H1 (cell line): ENCODE measurements at regions not wholly inside any gene's neighbourhood (a gene's known extent, or its start where the extent isn't known, plus 50 kb on each side); places are given as distances from the start of the nearest gene placed in this dataset.

ENCODE experiments used
- CTCF ChIA-PET: fragments of 300-600 bp; sonication (Branson Sonifier 250); formaldehyde crosslinking; loops from one replicate; lab custom pipeline; 2021; ENCODE audit not compliant: partially characterized antibody; lab: Charles Lee
- POLR2A ChIA-PET: fragments of 300-600 bp; sonication (Branson Sonifier 250); formaldehyde crosslinking; loops from one replicate; lab custom pipeline; 2021; ENCODE audit warnings: inconsistent platforms; ENCODE audit not compliant: partially characterized antibody; lab: Charles Lee
- DNase-seq, 2 experiments: peaks; one replicate each; pipeline versions ENCODE4 v3.0.0 to v3.0.0-alpha.2; 2010 to 2022; ENCODE audit warnings: low spot score in 2 of 2, low read depth in 1 of 2, mixed read lengths in 1 of 2
- FAIRE-seq: peaks from 2 replicates; lab custom pipeline; 2011; peaks lifted over from hg19 to GRCh38; lab: Jason Lieb, UNC
- H2AFZ ChIP-seq: 2 replicates; pipeline ENCODE4 v1.8.1; 2012; ENCODE audit warnings: low read length, inconsistent platforms
- H2AK5ac ChIP-seq: 2 replicates; pipeline ENCODE4 v1.6.1; 2013; ENCODE audit warnings: low read depth, low read length
- H2BK120ac ChIP-seq: replicated peaks from 2 replicates; pipeline ENCODE3; 2013; ENCODE audit warnings: low read depth, low read length, inconsistent platforms
- H2BK12ac ChIP-seq: 2 replicates; pipeline ENCODE4 v1.6.1; 2013; ENCODE audit warnings: low read depth, low read length
- H2BK15ac ChIP-seq: 2 replicates; pipeline ENCODE4 v1.6.1; 2013; ENCODE audit warnings: low read length
- H2BK20ac ChIP-seq: 2 replicates; pipeline ENCODE4 v1.6.1; 2013; ENCODE audit warnings: low read length
- H2BK5ac ChIP-seq: 2 replicates; pipeline ENCODE4 v1.6.1; 2013; ENCODE audit warnings: low read depth, low read length
- H3K14ac ChIP-seq: 2 replicates; pipeline ENCODE4 v1.6.1; 2013; ENCODE audit warnings: inconsistent platforms; ENCODE audit not compliant: insufficient read length
- H3K18ac ChIP-seq: 2 replicates; pipeline ENCODE4 v1.6.1; 2013; ENCODE audit warnings: low read length; ENCODE audit errors: extremely low read depth
- H3K23ac ChIP-seq: 2 replicates; pipeline ENCODE4 v1.6.1; 2013; ENCODE audit warnings: inconsistent platforms; ENCODE audit not compliant: insufficient read length
- H3K23me2 ChIP-seq: 2 replicates; pipeline ENCODE4 v1.6.1; 2013; ENCODE audit warnings: low read depth, low read length
- H3K27ac ChIP-seq: 2 replicates; pipeline ENCODE4 v1.6.1; 2011; ENCODE audit warnings: low read depth, low read length, inconsistent platforms
- H3K27me3 ChIP-seq, 4 experiments: replicated peaks in 1 of 4; 1 replicate in 1 of 4; 2 replicates in 3 of 4; pipeline versions ENCODE4 v1.6.1 to v1.8.1; 2011 to 2013; ENCODE audit warnings: low read length in 3 of 4, mild to moderate bottlenecking in 3 of 4, inconsistent platforms in 2 of 4, mixed read lengths in 2 of 4, moderate library complexity in 1 of 4; ENCODE audit not compliant: control insufficient read depth in 3 of 4, insufficient read depth in 3 of 4; ENCODE audit errors: extremely low read depth in 1 of 4
- H3K36me3 ChIP-seq, 4 experiments: 2 replicates each; pipeline versions ENCODE4 v1.6.1 to v1.8.1; 2011 to 2013; ENCODE audit warnings: mild to moderate bottlenecking in 4 of 4, low read length in 3 of 4, moderate library complexity in 2 of 4, control low read depth in 1 of 4, inconsistent platforms in 1 of 4; ENCODE audit not compliant: insufficient read depth in 4 of 4, control insufficient read depth in 2 of 4
- H3K4ac ChIP-seq: replicated peaks from 2 replicates; pipeline ENCODE3; 2013; ENCODE audit warnings: low read length, low read depth, mixed read lengths, inconsistent platforms; ENCODE audit not compliant: insufficient read length
- H3K4me1 ChIP-seq, 4 experiments: replicated peaks in 1 of 4; 1 replicate in 1 of 4; 2 replicates in 3 of 4; pipeline versions ENCODE4 v1.6.1 to v1.8.1; 2011 to 2013; ENCODE audit warnings: low read length in 3 of 4, inconsistent platforms in 2 of 4, mixed read lengths in 1 of 4; ENCODE audit not compliant: insufficient read depth in 4 of 4, control insufficient read depth in 3 of 4
- H3K4me2 ChIP-seq, 2 experiments: 2 replicates each; pipeline versions ENCODE4 v1.6.1 to v1.8.1; 2011 to 2013; ENCODE audit warnings: low read depth in 2 of 2, low read length in 2 of 2, control low read depth in 1 of 2, inconsistent platforms in 1 of 2, mild to moderate bottlenecking in 1 of 2; ENCODE audit not compliant: insufficient read depth in 1 of 2
- H3K4me3 ChIP-seq, 4 experiments: fragments of 200-600, 300-600 bp in 1 of 4; sonication (generic), shearing (Covaris generic), sonication (Bioruptor Twin) in 1 of 4; 2 replicates each; pipeline versions ENCODE4 v1.5.1 to v1.8.1; 2011 to 2016; ENCODE audit warnings: low read length in 4 of 4, low read depth in 3 of 4, control low read depth in 2 of 4, inconsistent platforms in 2 of 4, mild to moderate bottlenecking in 2 of 4, mixed read lengths in 1 of 4, moderate library complexity in 1 of 4; ENCODE audit not compliant: insufficient read depth in 2 of 4; ENCODE audit errors: extremely low read depth in 1 of 4
- H3K56ac ChIP-seq: replicated peaks from 2 replicates; pipeline ENCODE3; 2013; ENCODE audit warnings: low read depth, mild to moderate bottlenecking, mixed read lengths, low read length, inconsistent platforms; ENCODE audit not compliant: insufficient read length
- H3K79me1 ChIP-seq: 2 replicates; pipeline ENCODE4 v1.6.1; 2013; ENCODE audit warnings: low read depth, low read length, control low read depth
- H3K79me2 ChIP-seq, 2 experiments: 2 replicates each; pipeline versions ENCODE4 v1.6.1 to v1.8.1; 2012 to 2013; ENCODE audit warnings: low read length in 2 of 2, mild to moderate bottlenecking in 2 of 2, inconsistent platforms in 1 of 2; ENCODE audit not compliant: insufficient read depth in 2 of 2, control insufficient read depth in 1 of 2
- H3K9ac ChIP-seq, 4 experiments: replicated peaks in 1 of 4; 1 replicate in 1 of 4; 2 replicates in 3 of 4; pipeline versions ENCODE4 v1.6.1 to v1.8.1; 2011 to 2013; ENCODE audit warnings: low read depth in 3 of 4, low read length in 3 of 4, control low read depth in 2 of 4, mild to moderate bottlenecking in 2 of 4, moderate library complexity in 2 of 4, inconsistent platforms in 1 of 4; ENCODE audit errors: extremely low read depth in 1 of 4
- H3K9me3 ChIP-seq, 2 experiments: 2 replicates each; pipeline versions ENCODE4 v1.6.1 to v1.8.1; 2012 to 2013; ENCODE audit warnings: mild to moderate bottlenecking in 2 of 2, moderate library complexity in 2 of 2, control low read depth in 1 of 2, inconsistent platforms in 1 of 2, low read depth in 1 of 2, low read length in 1 of 2, mixed read lengths in 1 of 2; ENCODE audit not compliant: insufficient read depth in 2 of 2
- H4K20me1 ChIP-seq, 2 experiments: replicated peaks in 1 of 2; 2 replicates each; pipeline versions ENCODE3 to v1.8.1; 2011 to 2013; ENCODE audit warnings: inconsistent platforms in 2 of 2, low read length in 2 of 2, mild to moderate bottlenecking in 1 of 2; ENCODE audit not compliant: insufficient read depth in 2 of 2, control insufficient read depth in 1 of 2
- H4K5ac ChIP-seq: 2 replicates; pipeline ENCODE4 v1.6.1; 2013; ENCODE audit warnings: low read length, low read depth, mixed read lengths, inconsistent platforms; ENCODE audit not compliant: insufficient read length
- H4K8ac ChIP-seq: 2 replicates; pipeline ENCODE4 v1.8.0; 2013; ENCODE audit warnings: mild to moderate bottlenecking, moderate library complexity, low read length, inconsistent platforms; ENCODE audit not compliant: insufficient read depth; ENCODE audit errors: extremely low read depth
- H4K91ac ChIP-seq: replicated peaks from 2 replicates; pipeline ENCODE3; 2013; ENCODE audit warnings: low read length, mixed read lengths, inconsistent platforms; ENCODE audit not compliant: insufficient read length
- CREB1 ChIP-seq: IDR thresholded peaks from 2 replicates; pipeline ENCODE4 v1.6.1; 2012; ENCODE audit warnings: inconsistent platforms
- CTBP2 ChIP-seq: IDR thresholded peaks from 2 replicates; pipeline ENCODE4 v1.7.0; 2011; ENCODE audit warnings: borderline replicate concordance, mild to moderate bottlenecking, moderate library complexity, mixed read lengths, low read length; ENCODE audit not compliant: insufficient read depth, insufficient read length
- E2F6 ChIP-seq: IDR thresholded peaks from 2 replicates; pipeline ENCODE4 v1.6.1; 2012; ENCODE audit warnings: inconsistent platforms
- EZH2 ChIP-seq: fragments of 200-600 bp; sonication (generic); IDR thresholded peaks from 2 replicates; pipeline ENCODE4 v1.7.1; 2012; ENCODE audit warnings: low read depth, mild to moderate bottlenecking, moderate library complexity, low read length, inconsistent platforms; ENCODE audit not compliant: severe bottlenecking
- JUND ChIP-seq: IDR thresholded peaks from 2 replicates; pipeline ENCODE4 v1.6.1; 2011; ENCODE audit warnings: mild to moderate bottlenecking, improper control_type of control experiment, low read length
- MAFK ChIP-seq: IDR thresholded peaks from 2 replicates; pipeline ENCODE4 v1.6.1; 2012; ENCODE audit warnings: low read depth, mild to moderate bottlenecking, improper control_type of control experiment, low read length
- MAX ChIP-seq: IDR thresholded peaks from 2 replicates; pipeline ENCODE4 v1.6.1; 2012; ENCODE audit warnings: inconsistent platforms
- POLR2AphosphoS5 ChIP-seq: IDR thresholded peaks from 2 replicates; pipeline ENCODE4 v1.6.1; 2011; ENCODE audit warnings: low read depth, low read length
- RAD21 ChIP-seq, 2 experiments: IDR thresholded peaks in 1 of 2; conservative IDR thresholded peaks in 1 of 2; 2 replicates each; pipeline ENCODE4 v1.6.1; 2011; ENCODE audit warnings: low read depth in 2 of 2, low read length in 2 of 2, improper control_type of control experiment in 1 of 2, inconsistent platforms in 1 of 2, mild to moderate bottlenecking in 1 of 2, moderate library complexity in 1 of 2
- RNF2 ChIP-seq: fragments of 200-900, 300-1000 bp; sonication (generic); IDR thresholded peaks from 2 replicates; pipeline ENCODE4 v1.7.1; 2016; ENCODE audit warnings: borderline replicate concordance, low read depth, mild to moderate bottlenecking, antibody characterized with exemption, low read length; ENCODE audit not compliant: poor library complexity, severe bottlenecking; ENCODE audit errors: missing control alignments
- RXRA ChIP-seq: IDR thresholded peaks from 2 replicates; pipeline ENCODE4 v1.6.1; 2011; ENCODE audit warnings: low read depth, mild to moderate bottlenecking, low read length, moderate library complexity; ENCODE audit not compliant: insufficient read depth
- SIX5 ChIP-seq: IDR thresholded peaks from 2 replicates; pipeline ENCODE4 v1.6.1; 2011; ENCODE audit warnings: mild to moderate bottlenecking, low read depth, low read length
- SP2 ChIP-seq: IDR thresholded peaks from 2 replicates; pipeline ENCODE4 v1.6.1; 2012; ENCODE audit warnings: mild to moderate bottlenecking, low read length, inconsistent platforms
- SRF ChIP-seq: IDR thresholded peaks from 2 replicates; pipeline ENCODE4 v1.6.1; 2011; ENCODE audit warnings: mild to moderate bottlenecking, low read depth, low read length, moderate library complexity
- WGBS, 2 experiments: shearing (Covaris generic) in 1 of 2; methylation state at CpG; one replicate each; pipeline versions ENCODE4 v1.1.6 to v1.1.7; 2013 to 2015; ENCODE audit warnings: low lambda C conversion rate in 2 of 2, mixed read lengths in 2 of 2, inconsistent platforms in 1 of 2, low coverage in 1 of 2, missing lambda C conversion rate in 1 of 2; ENCODE audit not compliant: insufficient replicate concordance in 2 of 2, insufficient coverage in 1 of 2, insufficient read length in 1 of 2; ENCODE audit errors: extremely low coverage in 1 of 2, missing lambda C conversion rate in 1 of 2; 5-methylcytosine and 5-hydroxymethylcytosine counted together

- Histone ChIP-seq H3K18ac (no peak overlapping the region), H3K4ac (no peak overlapping the region), H2BK120ac (no peak overlapping the region), H4K5ac (no peak overlapping the region), H4K20me1 (no peaks in the 10 kb centered on the region), H2BK15ac (no peak overlapping the region), H4K8ac (no peak overlapping the region), H3K79me1 (no peaks in the 10 kb centered on the region), H3K27ac (no peak overlapping the region), H3K23me2 (no peaks in the 10 kb centered on the region), H3K4me3 (no peak overlapping the region), H2BK12ac (no peak overlapping the region), H3K4me2 (no peak overlapping the region), H2BK20ac (no peak overlapping the region), H3K79me2 (no peaks in the 10 kb centered on the region), H3K23ac (no peak overlapping the region), H3K36me3 (no peaks in the 10 kb centered on the region), H2AFZ (no peak overlapping the region), H4K91ac (no peak overlapping the region), H3K56ac (no peak overlapping the region), H3K14ac (no peak overlapping the region), H3K9me3 (no peaks in the 10 kb centered on the region), H3K27me3 (no peaks in the 10 kb centered on the region), H2AK5ac (no peak overlapping the region), H3K4me1 (peaks cover 0 to 3% (median 0%) of the 10 kb centered on the region in 4 experiments; a peak in 1 of 7 replicates), H3K9ac (no peak overlapping the region), H2BK5ac (no peak overlapping the region)
- POLR2A ChIA-PET, result no interaction called here
- FAIRE-seq (no peak), DNase-seq (no peak)
- WGBS, 2 experiments, result 79% methylated on average over 2 of the region's 2 CpGs; no CpG with 5 or more reads in 1 of the 2 experiments
- CTCF ChIA-PET, result interaction anchor here (1.2 to 1.8 kb wide), 5 partner anchors 8 to 221 kb away, joined by 3 to 11 read pairs (median 4); no protein-coding TSS in a partner anchor
- TF ChIP-seq CREB1 (no peak), SIX5 (no peak), RAD21 (IDR thresholded peaks at IDR 0.05 in 1 of 2, conservative IDR thresholded peaks at IDR 0.05 in 1 of 2; ENCODE audit: low read depth in 2 of 2, low read length in 2 of 2) (no peak), E2F6 (no peak), RXRA (no peak), SP2 (no peak), MAFK (no peak), JUND (no peak), CTBP2 (no peak), EZH2 (no peak), RNF2 (no peak), MAX (no peak), POLR2AphosphoS5 (no peak), SRF (no peak)
Observed at GRCh38 chr3:115438799-115439198, 184.5 kb upstream of the GAP43 start.
